Gastrocnemius medialis (tissue), 4 donors: ENCODE measurements at regions not wholly inside any gene's neighbourhood (a gene's known extent, or its start where the extent isn't known, plus 50 kb on each side); places are given as distances from the start of the nearest gene placed in this dataset.
"Not testable (repeated sequence)": the region's sequence is repeated elsewhere in the genome, so short reads cannot be mapped to it uniquely, and the experiment has no call there.

Source experiments
- ATAC-seq, 2 donors: fragments of 150-250 bp; one replicate each; pipeline ENCODE4 v1.9.1; 2016
- DNase-seq, 2 donors: peaks; one replicate each; pipeline ENCODE4 v3.0.0-alpha.2; 2019
- H3K27ac ChIP-seq, 4 donors: fragments of 200-600 bp; sonication (generic); 1 replicate in 1 of 4; 2 replicates in 3 of 4; pipeline ENCODE4 v1.5.1; 2016 to 2018; ENCODE audit warnings: mild to moderate bottlenecking in 2 of 4, moderate library complexity in 1 of 4
- H3K27me3 ChIP-seq, 3 donors: fragments of 200-600 bp; sonication (generic) in 2 of 3; 1 replicate in 1 of 3; 2 replicates in 2 of 3; pipeline versions ENCODE4 v1.5.1 to v1.6.0; 2016 to 2019; ENCODE audit warnings: mild to moderate bottlenecking in 1 of 3, moderate library complexity in 1 of 3
- H3K36me3 ChIP-seq, 2 donors: fragments of 200-600 bp; sonication (generic) in 1 of 2; one replicate each; pipeline ENCODE4 v1.5.1; 2017 to 2018
- H3K4me1 ChIP-seq, 2 donors: fragments of 200-600 bp; sonication (generic) in 1 of 2; one replicate each; pipeline ENCODE4 v1.5.1; 2016 to 2017; ENCODE audit warnings: mild to moderate bottlenecking in 2 of 2
- H3K4me3 ChIP-seq, 4 donors: fragments of 200-600 bp; sonication (generic) in 3 of 4; 1 replicate in 1 of 4; 2 replicates in 3 of 4; pipeline ENCODE4 v1.5.1; 2016 to 2019; ENCODE audit warnings: mild to moderate bottlenecking in 2 of 4
- H3K9me3 ChIP-seq, 3 donors: fragments of 200-600 bp; sonication (generic) in 2 of 3; 1 replicate in 1 of 3; 2 replicates in 2 of 3; pipeline ENCODE4 v1.5.1; 2016 to 2019
- CTCF ChIP-seq, 5 experiments: fragments of 450-650 bp in 3 of 5; fragments of 200-600 bp in 2 of 5; sonication (generic) in 2 of 5; IDR thresholded peaks in 4 of 5; conservative IDR thresholded peaks in 1 of 5; 1 replicate in 4 of 5; 2 replicates in 1 of 5; pipeline ENCODE4 v1.5.1; 2016 to 2019; ENCODE audit warnings: antibody characterized with exemption in 5 of 5, mild to moderate bottlenecking in 3 of 5, moderate library complexity in 3 of 5
- POLR2A ChIP-seq, 2 donors: fragments of 450-650 bp; IDR thresholded peaks; one replicate each; pipeline ENCODE4 v1.6.1; 2017; ENCODE audit warnings: antibody characterized with exemption in 2 of 2, mild to moderate bottlenecking in 2 of 2, moderate library complexity in 2 of 2
- in situ Hi-C, 4 donors: fragments of 200-750 bp; cut with MboI; loops; one replicate each; pipeline versions ENCODE4 v1.15.0 to v1.8.0; 2017; ENCODE audit warnings: low sequenced_read_pairs in 4 of 4
- intact Hi-C: fragments of 100-400 bp; cut with DNase I; formaldehyde crosslinking; loops from one replicate; pipeline ENCODE4 v1.15.1; 2023; ENCODE audit warnings: low total_unique reads

GRCh38 chr3:147244397-147244796 lies 161.9 kb downstream of the ZIC4 start:
- intact Hi-C loops (no loop called here), in situ Hi-C loops (no loop called here)
- no peak overlapping the region for H3K4me3 ChIP-seq
- no peaks in the 10 kb centered on the region for H3K4me1 ChIP-seq
- no peaks in the 10 kb centered on the region for H3K36me3 ChIP-seq
- no peak overlapping the region for H3K27ac ChIP-seq
- H3K27me3 ChIP-seq, result no peaks in the 10 kb centered on the region
- no peak for TF ChIP-seq POLR2A (IDR thresholded peaks at IDR 0.05)
- no peak for TF ChIP-seq CTCF (IDR thresholded peaks at IDR 0.05 in 4 of 5, conservative IDR thresholded peaks at IDR 0.05 in 1 of 5)
- H3K9me3 ChIP-seq, result no peaks in the 10 kb centered on the region
- no peak for ATAC-seq
- no peak for DNase-seq

GRCh38 chr3:147240581-147240980 lies 165.8 kb downstream of the ZIC4 start:
- Histone ChIP-seq H3K36me3 (no peaks in the 10 kb centered on the region), H3K27me3 (no peaks in the 10 kb centered on the region), H3K27ac (no peak overlapping the region), H3K4me3 (no peak overlapping the region), H3K4me1 (no peaks in the 10 kb centered on the region), H3K9me3 (no peaks in the 10 kb centered on the region)
- in situ Hi-C loops (no loop called here), intact Hi-C loops (no loop called here)
- ATAC-seq (no peak), DNase-seq (no peak)
- TF ChIP-seq CTCF (IDR thresholded peaks at IDR 0.05 in 4 of 5, conservative IDR thresholded peaks at IDR 0.05 in 1 of 5), result no peak
- no peak for TF ChIP-seq POLR2A (IDR thresholded peaks at IDR 0.05)

GRCh38 chr3:147237991-147238390 lies 168.4 kb downstream of the ZIC4 start:
- TF ChIP-seq POLR2A (IDR thresholded peaks at IDR 0.05) (no peak), CTCF (IDR thresholded peaks at IDR 0.05 in 4 of 5, conservative IDR thresholded peaks at IDR 0.05 in 1 of 5) (no peak)
- ATAC-seq (no peak), DNase-seq (no peak)
- intact Hi-C loops (no loop called here), in situ Hi-C loops (no loop called here)
- H3K4me3 ChIP-seq, result no peak overlapping the region
- no peaks in the 10 kb centered on the region for H3K36me3 ChIP-seq
- H3K27ac ChIP-seq, result no peak overlapping the region
- no peaks in the 10 kb centered on the region for H3K9me3 ChIP-seq
- H3K27me3 ChIP-seq, result no peaks in the 10 kb centered on the region
- H3K4me1 ChIP-seq, result no peaks in the 10 kb centered on the region

GRCh38 chr3:147231980-147232379 lies 174.4 kb downstream of the ZIC4 start:
- in situ Hi-C loops, H3K27ac ChIP-seq, DNase-seq, ATAC-seq, H3K9me3 ChIP-seq, intact Hi-C loops, H3K27me3 ChIP-seq, H3K36me3 ChIP-seq, H3K4me1 ChIP-seq, H3K4me3 ChIP-seq: not testable (repeated sequence)

GRCh38 chr3:147231111-147231510 lies 175.2 kb downstream of the ZIC4 start:
- Histone ChIP-seq H3K4me3 (no peak overlapping the region), H3K27me3 (no peaks in the 10 kb centered on the region), H3K4me1 (no peaks in the 10 kb centered on the region), H3K36me3 (no peaks in the 10 kb centered on the region), H3K27ac (no peak overlapping the region), H3K9me3 (no peaks in the 10 kb centered on the region)
- DNase-seq (no peak), ATAC-seq (no peak)
- intact Hi-C loops, result no loop called here
- TF ChIP-seq CTCF (IDR thresholded peaks at IDR 0.05 in 4 of 5, conservative IDR thresholded peaks at IDR 0.05 in 1 of 5) (no peak), POLR2A (IDR thresholded peaks at IDR 0.05) (no peak)
- in situ Hi-C loops, result no loop called here
